Epithelial cell of proximal tubule (primary cell): ENCODE measurements at regions not wholly inside any gene's neighbourhood (a gene's known extent, or its start where the extent isn't known, plus 50 kb on each side); places are given as distances from the start of the nearest gene placed in this dataset.

ENCODE experiments used
- DNase-seq: peaks from one replicate; pipeline ENCODE4 v3.0.0-alpha.2; 2011; ENCODE audit warnings: low read depth
- H3K4me3 ChIP-seq: 2 replicates; pipeline ENCODE4 v1.5.1; 2011; ENCODE audit warnings: low read depth, mild to moderate bottlenecking, low read length
- TF ChIP-seq, protein P1 (sequence below): conservative IDR thresholded peaks from 2 replicates; pipeline ENCODE4 v1.5.1; 2012; ENCODE audit warnings: low read depth, mild to moderate bottlenecking, low read length

DNA sequence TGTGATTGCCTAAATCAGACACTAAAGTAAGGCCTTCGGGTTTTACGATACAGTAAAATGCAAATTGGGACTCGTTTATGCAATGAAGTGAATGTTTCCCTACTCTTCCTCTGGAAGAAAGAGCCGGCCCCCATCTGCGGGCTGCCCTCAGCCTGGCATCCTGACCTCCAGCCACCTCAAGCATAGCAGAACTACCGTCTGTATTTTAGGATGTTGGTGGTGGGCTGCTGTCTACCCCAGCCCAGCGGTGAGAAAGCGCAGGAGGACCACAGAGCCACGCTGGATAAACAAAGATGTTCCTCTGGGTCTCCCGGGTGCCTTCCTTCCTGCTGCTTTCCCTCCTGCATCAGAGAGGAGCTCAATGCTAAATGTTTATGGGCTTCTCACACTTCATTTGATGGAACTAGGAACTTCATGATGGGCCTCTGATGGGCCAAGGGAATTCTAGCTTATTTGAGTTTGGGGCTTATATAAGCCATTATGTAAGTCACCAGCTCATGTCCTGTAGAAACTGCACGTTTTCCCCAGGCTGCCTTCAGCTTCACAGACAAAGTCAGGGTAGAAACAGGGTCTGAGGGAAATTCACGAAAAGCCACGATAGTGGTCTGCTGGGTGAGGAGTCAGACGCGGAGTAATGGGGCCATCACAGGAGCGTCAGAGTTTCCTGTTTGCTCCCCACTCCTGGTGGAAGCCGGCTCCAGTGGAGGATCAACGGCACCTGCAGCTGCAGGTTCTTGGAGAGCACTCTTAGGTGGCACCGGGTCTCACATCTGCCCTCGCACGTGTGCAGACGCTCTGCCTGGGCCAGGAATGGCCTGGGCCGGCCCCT is 287.4 kb downstream of the BRD1 start:
- TF ChIP-seq, protein P1, sequence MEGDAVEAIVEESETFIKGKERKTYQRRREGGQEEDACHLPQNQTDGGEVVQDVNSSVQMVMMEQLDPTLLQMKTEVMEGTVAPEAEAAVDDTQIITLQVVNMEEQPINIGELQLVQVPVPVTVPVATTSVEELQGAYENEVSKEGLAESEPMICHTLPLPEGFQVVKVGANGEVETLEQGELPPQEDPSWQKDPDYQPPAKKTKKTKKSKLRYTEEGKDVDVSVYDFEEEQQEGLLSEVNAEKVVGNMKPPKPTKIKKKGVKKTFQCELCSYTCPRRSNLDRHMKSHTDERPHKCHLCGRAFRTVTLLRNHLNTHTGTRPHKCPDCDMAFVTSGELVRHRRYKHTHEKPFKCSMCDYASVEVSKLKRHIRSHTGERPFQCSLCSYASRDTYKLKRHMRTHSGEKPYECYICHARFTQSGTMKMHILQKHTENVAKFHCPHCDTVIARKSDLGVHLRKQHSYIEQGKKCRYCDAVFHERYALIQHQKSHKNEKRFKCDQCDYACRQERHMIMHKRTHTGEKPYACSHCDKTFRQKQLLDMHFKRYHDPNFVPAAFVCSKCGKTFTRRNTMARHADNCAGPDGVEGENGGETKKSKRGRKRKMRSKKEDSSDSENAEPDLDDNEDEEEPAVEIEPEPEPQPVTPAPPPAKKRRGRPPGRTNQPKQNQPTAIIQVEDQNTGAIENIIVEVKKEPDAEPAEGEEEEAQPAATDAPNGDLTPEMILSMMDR, result no peak
- no peak overlapping the region for H3K4me3 ChIP-seq
- DNase-seq, result no peak

DNA sequence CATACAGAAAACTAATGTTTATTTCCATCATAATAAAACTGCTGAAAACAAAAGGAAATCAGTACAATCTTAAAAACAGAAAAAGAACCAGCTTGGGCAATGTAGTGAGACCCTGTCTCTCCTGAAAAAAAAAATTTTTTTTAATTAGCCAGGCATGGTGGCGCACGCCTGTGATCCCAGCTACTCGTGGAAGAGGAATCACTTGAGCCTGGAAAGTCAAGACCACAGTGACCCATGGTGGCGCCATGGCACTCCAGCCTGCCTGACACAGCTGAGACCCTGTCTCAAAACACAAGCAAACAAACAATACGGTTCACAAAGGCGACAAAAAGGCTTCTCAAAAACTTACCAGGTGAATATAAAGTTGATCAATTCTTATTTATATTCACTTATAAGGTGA is 289.7 kb downstream of the BRD1 start:
- DNase-seq, result no peak
- H3K4me3 ChIP-seq, result no peak overlapping the region
- TF ChIP-seq, protein P1, result no peak

DNA sequence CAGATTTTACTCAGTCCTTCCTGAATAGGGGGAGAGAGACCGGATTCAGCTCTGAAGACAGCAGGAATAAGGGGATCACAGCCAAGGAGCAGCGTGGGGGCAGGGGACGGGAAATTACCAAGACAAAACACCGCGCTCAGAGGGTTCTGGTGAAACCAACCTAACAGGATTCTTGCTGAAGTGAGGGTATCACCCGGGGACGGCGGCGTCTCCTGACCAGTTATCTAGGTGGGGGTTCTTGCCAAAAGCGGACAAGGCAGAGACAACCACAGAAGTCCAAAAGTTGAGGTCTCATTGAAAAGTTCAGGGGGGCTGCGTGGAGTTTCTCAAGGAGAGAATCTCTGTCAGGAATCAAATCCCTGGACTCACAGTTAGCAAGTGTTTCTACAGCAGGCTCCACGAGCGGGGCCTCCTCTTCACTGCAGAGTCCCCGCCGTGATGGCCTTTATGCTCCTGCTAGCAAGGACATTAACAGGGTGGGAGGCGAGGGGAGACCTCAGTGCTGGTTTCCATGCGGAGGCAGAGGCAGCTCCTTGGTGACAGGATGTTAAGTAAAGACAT is 291.0 kb downstream of the BRD1 start:
- DNase-seq, result no peak
- TF ChIP-seq, protein P1, result no peak
- no peak overlapping the region for H3K4me3 ChIP-seq

DNA sequence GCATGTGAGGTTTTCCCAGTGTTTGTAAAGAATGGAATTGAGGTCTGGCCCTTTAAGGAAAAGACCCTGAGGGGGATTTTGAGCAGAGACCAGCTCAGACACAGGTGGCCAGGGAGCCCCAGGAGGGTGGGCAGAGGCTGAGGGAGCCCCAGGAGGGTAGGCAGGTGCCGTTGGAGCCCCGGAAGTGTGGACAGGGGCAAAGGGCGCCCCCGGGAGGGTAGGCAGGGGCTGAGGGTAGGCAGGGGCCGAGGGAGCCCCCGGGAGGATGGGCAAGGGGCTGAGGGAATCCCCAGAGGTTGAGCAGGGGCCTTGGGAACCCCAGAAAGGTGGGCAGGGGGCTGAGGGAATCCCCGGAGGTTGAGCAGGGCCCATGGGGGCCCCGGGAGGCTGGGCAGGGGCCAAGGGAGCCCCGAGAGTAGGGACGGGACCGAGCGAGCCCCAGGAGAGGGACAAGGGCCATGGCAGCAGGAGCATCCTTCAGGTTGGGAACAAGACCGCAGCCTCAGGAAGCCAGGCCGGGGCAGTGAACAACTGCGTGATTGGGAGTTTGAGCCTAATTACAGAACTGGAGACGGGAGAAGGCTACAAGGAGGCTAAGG is 292.0 kb downstream of the BRD1 start:
- DNase-seq, result no peak
- no peak overlapping the region for H3K4me3 ChIP-seq
- TF ChIP-seq, protein P1, result no peak

DNA sequence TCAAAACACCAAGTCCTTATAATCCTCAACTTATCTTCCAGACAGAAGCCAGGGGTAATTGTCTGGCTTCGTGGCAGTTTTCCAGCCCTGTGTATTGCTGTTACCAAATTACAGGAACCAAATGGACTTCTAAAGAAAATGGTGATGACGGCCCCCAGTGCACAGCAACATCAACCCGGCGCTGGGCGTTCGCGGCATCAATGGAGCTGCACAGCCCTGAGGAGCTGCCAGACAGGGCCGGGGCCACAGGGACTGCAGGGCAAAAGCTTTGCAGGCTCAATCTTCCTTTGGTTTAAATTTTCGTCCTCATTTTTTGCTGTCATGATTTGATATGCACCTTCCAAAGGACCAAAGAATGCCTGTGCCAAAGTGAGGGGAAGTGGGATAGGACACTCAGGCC is 292.5 kb downstream of the BRD1 start:
- H3K4me3 ChIP-seq, result no peak overlapping the region
- TF ChIP-seq, protein P1, result no peak
- DNase-seq, result no peak

DNA sequence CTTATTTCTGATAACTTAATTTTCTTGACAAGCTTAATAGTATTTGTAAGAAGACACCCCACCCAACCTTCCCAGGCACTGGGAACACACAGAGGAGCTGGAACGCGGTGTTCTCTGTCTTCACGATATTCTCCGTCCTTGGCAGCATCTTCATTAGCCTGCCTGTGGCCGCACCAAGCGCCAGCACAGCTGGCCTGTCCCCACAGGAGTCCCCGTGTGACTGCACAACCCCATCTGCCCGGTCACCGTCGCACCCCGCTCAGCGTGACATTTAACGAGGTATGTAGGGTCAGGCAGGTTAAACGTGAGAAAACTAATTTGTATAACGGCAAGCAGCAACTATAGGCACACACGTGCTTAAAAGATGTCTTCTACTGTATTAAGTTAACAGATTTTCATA is 293.3 kb downstream of the BRD1 start:
- TF ChIP-seq, protein P1, result no peak
- no peak for DNase-seq
- H3K4me3 ChIP-seq, result no peak overlapping the region
